A549 (cell line): ENCODE measurements at regions not wholly inside any gene's neighbourhood (a gene's known extent, or its start where the extent isn't known, plus 50 kb on each side); places are given as distances from the start of the nearest gene placed in this dataset.

ENCODE experiments used
- ATAC-seq, 2 experiments: fragments of 200-7000 bp in 1 of 2; fragments of >200 bp in 1 of 2; cut with Nextera tagmentation in 1 of 2; cut with Tn5 transposase in 1 of 2; 3 replicates each; pipeline versions ENCODE4 v1.8.0 to v1.9.1; 2018 to 2020; ENCODE audit warnings: mild to moderate bottlenecking in 1 of 2, moderate library complexity in 1 of 2
- CTCF ChIA-PET: fragments of 300-600 bp; sonication (Branson Sonifier 250); formaldehyde crosslinking; extraction: SDS; loops from one replicate; lab custom pipeline; 2021; ENCODE audit warnings: antibody characterized with exemption, inconsistent platforms; lab: Yijun Ruan, JAX
- POLR2A ChIA-PET: fragments of 350-600 bp; formaldehyde crosslinking; extraction: SDS; loops from one replicate; lab custom pipeline; 2021; ENCODE audit warnings: antibody characterized with exemption, inconsistent platforms; lab: Yijun Ruan, JAX
- DNase-seq, 2 experiments: peaks; one replicate each; pipeline versions ENCODE4 v3.0.0 to v3.0.0-alpha.2; 2011 to 2016; ENCODE audit warnings: low read depth in 1 of 2, low spot score in 1 of 2
- FAIRE-seq: peaks from 2 replicates; lab custom pipeline; 2011; peaks lifted over from hg19 to GRCh38; lab: Jason Lieb, UNC
- H3K27ac ChIP-seq, 2 experiments: fragments of >200 bp; sonication (Bioruptor Twin); formaldehyde crosslinking; 3 replicates each; pipeline ENCODE4 v1.5.1; 2016 to 2017
- H3K4me1 ChIP-seq: fragments of >200 bp; sonication (Bioruptor Twin); formaldehyde crosslinking; 3 replicates; pipeline ENCODE4 v1.6.1; 2016
- H3K4me2 ChIP-seq: fragments of >200 bp; sonication (Bioruptor Twin); formaldehyde crosslinking; 3 replicates; pipeline ENCODE4 v1.6.1; 2016
- H3K4me3 ChIP-seq: fragments of >200 bp; sonication (Bioruptor Twin); formaldehyde crosslinking; 3 replicates; pipeline ENCODE4 v1.5.1; 2016
- H3K9me3 ChIP-seq: fragments of >200 bp; sonication (Bioruptor Twin); formaldehyde crosslinking; 3 replicates; pipeline ENCODE4 v1.6.1; 2016
- CEBPB ChIP-seq, 2 experiments: fragments of >200 bp in 1 of 2; sonication (Bioruptor Twin) in 1 of 2; formaldehyde crosslinking in 1 of 2; IDR thresholded peaks; 2 replicates each; pipeline ENCODE4 v1.6.1; 2012 to 2016
- CHD2 ChIP-seq: fragments of 150-350 bp; IDR thresholded peaks from 2 replicates; pipeline ENCODE4 v1.6.1; 2014; ENCODE audit warnings: low read length; ENCODE audit not compliant: partially characterized antibody
- EP300 ChIP-seq, 2 experiments: fragments of >200 bp; sonication (Bioruptor Twin); formaldehyde crosslinking; IDR thresholded peaks; 2 replicates in 1 of 2; 3 replicates in 1 of 2; pipeline ENCODE4 v1.6.1; 2016 to 2017
- FOXS1 ChIP-seq: fragments of 250-450 bp; sonication (Bioruptor Pico); IDR thresholded peaks from 2 replicates; pipeline ENCODE4 v1.5.0; 2020; ENCODE audit warnings: mild to moderate bottlenecking, moderate library complexity
- HDAC2 ChIP-seq: fragments of 200-600 bp; sonication (generic); IDR thresholded peaks from 2 replicates; pipeline ENCODE4 v1.6.1; 2016
- HOXB13 ChIP-seq: fragments of 250-450 bp; sonication (Bioruptor Pico); IDR thresholded peaks from 2 replicates; pipeline ENCODE4 v1.5.0; 2020; ENCODE audit warnings: low read depth, mild to moderate bottlenecking, moderate library complexity
- KDM1A ChIP-seq: fragments of 200-600 bp; sonication (generic); IDR thresholded peaks from 2 replicates; pipeline ENCODE4 v1.6.1; 2016; ENCODE audit warnings: low read depth, mild to moderate bottlenecking
- KDM5A ChIP-seq: fragments of 200-600 bp; sonication (generic); IDR thresholded peaks from 2 replicates; pipeline ENCODE4 v1.6.1; 2016; ENCODE audit warnings: antibody characterized with exemption, mild to moderate bottlenecking
- NR3C1 ChIP-seq: fragments of >200 bp; sonication (Bioruptor Twin); formaldehyde crosslinking; IDR thresholded peaks from 3 replicates; pipeline ENCODE4 v1.6.1; 2017
- PHF8 ChIP-seq: fragments of 200-600 bp; sonication (generic); IDR thresholded peaks from 2 replicates; pipeline ENCODE4 v1.6.1; 2016; ENCODE audit warnings: low read depth, mild to moderate bottlenecking, antibody characterized with exemption, moderate library complexity, borderline replicate concordance
- RCOR1 ChIP-seq: fragments of 150-350 bp; IDR thresholded peaks from 2 replicates; pipeline ENCODE4 v1.6.1; 2014; ENCODE audit warnings: antibody characterized with exemption, low read length, low read depth
- SMC3 ChIP-seq: fragments of >200 bp; sonication (Bioruptor Twin); formaldehyde crosslinking; IDR thresholded peaks from 3 replicates; pipeline ENCODE4 v1.6.1; 2018; ENCODE audit warnings: inconsistent platforms
- ZSCAN20 ChIP-seq: fragments of 250-450 bp; sonication (Bioruptor Pico); IDR thresholded peaks from 2 replicates; pipeline ENCODE4 v1.8.0; 2022; ENCODE audit warnings: mild to moderate bottlenecking, moderate library complexity
- WGBS: methylation state at CpG from one replicate; pipeline ENCODE4 v1.1.6; 2017; ENCODE audit errors: missing lambda C conversion rate; 5-methylcytosine and 5-hydroxymethylcytosine counted together
- TF ChIP-seq, protein P1 (sequence below): IDR thresholded peaks from 2 replicates; pipeline ENCODE4 v1.6.1; 2012
- TF ChIP-seq, protein P2 (sequence below): fragments of 150-350 bp; IDR thresholded peaks from 2 replicates; pipeline ENCODE4 v1.6.1; 2014; ENCODE audit warnings: low read depth, mild to moderate bottlenecking, low read length
- TF ChIP-seq, protein P3 (sequence below): fragments of 250-450 bp; sonication (Bioruptor Pico); IDR thresholded peaks from 2 replicates; pipeline ENCODE4 v1.5.0; 2020; ENCODE audit warnings: low read depth, mild to moderate bottlenecking, moderate library complexity
- TF ChIP-seq, protein P4 (sequence below): fragments of 250-450 bp; sonication (Bioruptor Pico); IDR thresholded peaks from 2 replicates; pipeline ENCODE4 v1.5.0; 2021; ENCODE audit warnings: mild to moderate bottlenecking, moderate library complexity, borderline replicate concordance

DNA sequence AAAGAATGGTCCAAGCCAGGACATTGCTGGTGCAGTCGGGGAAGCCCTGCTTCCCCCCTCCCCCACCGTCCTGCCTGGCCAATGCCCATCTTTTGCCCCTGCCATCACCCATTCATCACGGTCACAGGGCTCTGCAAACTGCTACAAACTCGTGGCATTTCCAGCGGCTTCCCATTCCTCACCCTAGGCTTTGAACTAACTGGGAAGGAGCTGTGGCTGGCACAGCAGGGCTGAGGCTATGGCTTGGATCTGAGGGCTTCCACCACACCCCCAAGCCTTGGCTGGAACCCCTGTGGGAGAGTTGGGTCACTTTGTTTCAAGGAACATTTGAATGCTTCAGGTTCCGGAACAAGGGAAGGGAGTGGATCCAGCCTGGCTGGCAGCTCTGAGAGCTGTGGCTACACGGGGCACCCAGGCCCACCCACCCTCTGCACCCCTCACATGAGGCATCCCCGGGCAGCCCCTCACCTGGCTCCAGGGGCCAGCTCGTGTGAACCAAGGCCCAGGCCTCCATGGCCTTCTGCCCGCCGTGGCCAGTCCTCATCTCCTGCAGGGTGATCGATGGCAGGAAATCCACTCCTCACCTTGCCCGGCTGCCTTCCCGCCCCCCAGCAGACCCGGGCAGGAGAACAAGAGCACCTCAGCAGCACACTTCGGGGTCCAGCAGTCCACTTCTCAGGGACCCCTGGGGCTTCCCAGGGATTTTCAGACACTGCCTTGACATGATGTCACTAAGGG, 58.8 kb upstream of the OTOS start:
- 41% methylated on average over 7 of the region's 16 CpGs for WGBS
- Histone ChIP-seq H3K9me3 (no peaks in the 10 kb centered on the region), H3K27ac (no peak overlapping the region), H3K4me1 (no peaks in the 10 kb centered on the region), H3K4me2 (no peak overlapping the region), H3K4me3 (no peak overlapping the region)
- no peak for ATAC-seq
- no peak for TF ChIP-seq CHD2
- TF ChIP-seq, protein P1, sequence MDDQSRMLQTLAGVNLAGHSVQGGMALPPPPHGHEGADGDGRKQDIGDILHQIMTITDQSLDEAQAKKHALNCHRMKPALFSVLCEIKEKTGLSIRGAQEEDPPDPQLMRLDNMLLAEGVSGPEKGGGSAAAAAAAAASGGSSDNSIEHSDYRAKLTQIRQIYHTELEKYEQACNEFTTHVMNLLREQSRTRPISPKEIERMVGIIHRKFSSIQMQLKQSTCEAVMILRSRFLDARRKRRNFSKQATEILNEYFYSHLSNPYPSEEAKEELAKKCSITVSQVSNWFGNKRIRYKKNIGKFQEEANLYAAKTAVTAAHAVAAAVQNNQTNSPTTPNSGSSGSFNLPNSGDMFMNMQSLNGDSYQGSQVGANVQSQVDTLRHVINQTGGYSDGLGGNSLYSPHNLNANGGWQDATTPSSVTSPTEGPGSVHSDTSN, result no peak
- TF ChIP-seq FOXS1 (CRISPR knock-in tag), result no peak
- no peak for TF ChIP-seq KDM1A
- TF ChIP-seq ZSCAN20 (CRISPR knock-in tag), result no peak
- TF ChIP-seq, protein P2, sequence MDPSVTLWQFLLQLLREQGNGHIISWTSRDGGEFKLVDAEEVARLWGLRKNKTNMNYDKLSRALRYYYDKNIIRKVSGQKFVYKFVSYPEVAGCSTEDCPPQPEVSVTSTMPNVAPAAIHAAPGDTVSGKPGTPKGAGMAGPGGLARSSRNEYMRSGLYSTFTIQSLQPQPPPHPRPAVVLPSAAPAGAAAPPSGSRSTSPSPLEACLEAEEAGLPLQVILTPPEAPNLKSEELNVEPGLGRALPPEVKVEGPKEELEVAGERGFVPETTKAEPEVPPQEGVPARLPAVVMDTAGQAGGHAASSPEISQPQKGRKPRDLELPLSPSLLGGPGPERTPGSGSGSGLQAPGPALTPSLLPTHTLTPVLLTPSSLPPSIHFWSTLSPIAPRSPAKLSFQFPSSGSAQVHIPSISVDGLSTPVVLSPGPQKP, result no peak
- TF ChIP-seq RCOR1, result no peak
- CTCF ChIA-PET, result interaction anchor here (0.9 kb wide), 1 partner anchor 29 kb away, joined by 3 read pairs; no protein-coding TSS in a partner anchor
- no peak for DNase-seq
- POLR2A ChIA-PET, result no interaction called here
- no peak for FAIRE-seq

DNA sequence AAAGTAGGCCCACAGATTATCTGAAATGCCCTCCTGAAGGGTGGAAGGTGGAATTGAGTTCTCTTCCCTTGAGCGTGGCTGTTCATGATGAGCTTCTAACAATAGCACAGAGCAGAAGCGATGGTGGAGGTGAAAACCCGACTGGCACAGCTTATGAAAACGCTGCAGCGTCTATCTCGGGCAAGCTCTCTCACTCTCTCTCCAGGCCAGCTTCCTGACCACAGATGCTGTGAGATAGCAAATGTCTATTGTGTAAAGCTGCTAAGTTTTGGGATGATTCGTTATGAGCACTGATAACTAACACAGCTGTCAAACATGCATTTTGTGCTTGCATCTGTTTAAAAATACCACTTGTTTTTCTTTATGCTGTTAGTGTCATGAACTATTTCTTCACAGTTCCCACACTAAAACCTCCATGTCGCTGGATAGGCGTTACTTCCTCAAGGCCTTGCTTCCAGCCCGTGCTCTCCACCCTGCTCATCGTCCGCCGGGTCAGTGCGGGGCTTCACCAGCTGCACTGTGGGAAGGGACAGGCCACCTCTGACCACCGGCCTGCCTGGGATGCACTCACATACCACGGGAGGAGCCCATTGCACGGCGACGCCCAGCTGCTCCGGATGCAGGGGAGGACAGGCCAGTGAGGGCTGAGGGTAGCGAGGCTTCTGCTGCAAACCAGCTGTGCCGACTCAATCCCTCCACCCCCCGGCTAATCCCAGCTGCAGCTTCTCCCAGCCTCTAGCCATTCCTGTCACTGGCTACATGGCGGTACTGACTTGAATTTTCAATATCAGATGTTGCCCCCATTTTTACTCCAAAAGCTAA, 60.0 kb upstream of the OTOS start:
- POLR2A ChIA-PET, result no interaction called here
- 63% methylated on average over 19 of the region's 24 CpGs for WGBS
- Histone ChIP-seq H3K4me2 (no peak overlapping the region), H3K27ac (no peak overlapping the region), H3K9me3 (no peaks in the 10 kb centered on the region), H3K4me3 (no peak overlapping the region)
- FAIRE-seq, result no peak
- TF ChIP-seq, protein P3, sequence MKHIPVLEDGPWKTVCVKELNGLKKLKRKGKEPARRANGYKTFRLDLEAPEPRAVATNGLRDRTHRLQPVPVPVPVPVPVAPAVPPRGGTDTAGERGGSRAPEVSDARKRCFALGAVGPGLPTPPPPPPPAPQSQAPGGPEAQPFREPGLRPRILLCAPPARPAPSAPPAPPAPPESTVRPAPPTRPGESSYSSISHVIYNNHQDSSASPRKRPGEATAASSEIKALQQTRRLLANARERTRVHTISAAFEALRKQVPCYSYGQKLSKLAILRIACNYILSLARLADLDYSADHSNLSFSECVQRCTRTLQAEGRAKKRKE, result no peak
- no peak for TF ChIP-seq HOXB13 (CRISPR knock-in tag)
- TF ChIP-seq PHF8, result no peak
- no peak for TF ChIP-seq KDM5A
- TF ChIP-seq SMC3, result no peak
- no peak for TF ChIP-seq HDAC2
- no peak for TF ChIP-seq EP300 (IDR thresholded peaks at IDR 0.05)
- TF ChIP-seq, protein P4, sequence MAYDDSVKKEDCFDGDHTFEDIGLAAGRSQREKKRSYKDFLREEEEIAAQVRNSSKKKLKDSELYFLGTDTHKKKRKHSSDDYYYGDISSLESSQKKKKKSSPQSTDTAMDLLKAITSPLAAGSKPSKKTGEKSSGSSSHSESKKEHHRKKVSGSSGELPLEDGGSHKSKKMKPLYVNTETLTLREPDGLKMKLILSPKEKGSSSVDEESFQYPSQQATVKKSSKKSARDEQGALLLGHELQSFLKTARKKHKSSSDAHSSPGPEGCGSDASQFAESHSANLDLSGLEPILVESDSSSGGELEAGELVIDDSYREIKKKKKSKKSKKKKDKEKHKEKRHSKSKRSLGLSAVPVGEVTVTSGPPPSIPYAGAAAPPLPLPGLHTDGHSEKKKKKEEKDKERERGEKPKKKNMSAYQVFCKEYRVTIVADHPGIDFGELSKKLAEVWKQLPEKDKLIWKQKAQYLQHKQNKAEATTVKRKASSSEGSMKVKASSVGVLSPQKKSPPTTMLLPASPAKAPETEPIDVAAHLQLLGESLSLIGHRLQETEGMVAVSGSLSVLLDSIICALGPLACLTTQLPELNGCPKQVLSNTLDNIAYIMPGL, result no peak
- no peak for TF ChIP-seq CEBPB (IDR thresholded peaks at IDR 0.05)
- no peak for TF ChIP-seq KDM1A
- no peak for TF ChIP-seq NR3C1
- TF ChIP-seq, all 56 proteins: peak for 0
- CTCF ChIA-PET, result interaction anchor here (1.0 to 1.9 kb wide), 2 partner anchors 32 to 51 kb away, joined by 3 to 11 read pairs; no protein-coding TSS in a partner anchor
- ATAC-seq (no peak), DNase-seq (no peak)
- H3K4me1 ChIP-seq, result no peaks in the 10 kb centered on the region; the same call in 2 of the 3 replicates
